SKM-1 treated with dmso at 0.1 percent for 144 hours (cell line): ENCODE measurements at regions not wholly inside any gene's neighbourhood (a gene's known extent, or its start where the extent isn't known, plus 50 kb on each side); places are given as distances from the start of the nearest gene placed in this dataset.

Source experiments
- DNase-seq: peaks from one replicate; lab custom pipeline; 2025; ENCODE audit not compliant: unreplicated experiment; lab: John Stamatoyannopoulos, UW

DNA sequence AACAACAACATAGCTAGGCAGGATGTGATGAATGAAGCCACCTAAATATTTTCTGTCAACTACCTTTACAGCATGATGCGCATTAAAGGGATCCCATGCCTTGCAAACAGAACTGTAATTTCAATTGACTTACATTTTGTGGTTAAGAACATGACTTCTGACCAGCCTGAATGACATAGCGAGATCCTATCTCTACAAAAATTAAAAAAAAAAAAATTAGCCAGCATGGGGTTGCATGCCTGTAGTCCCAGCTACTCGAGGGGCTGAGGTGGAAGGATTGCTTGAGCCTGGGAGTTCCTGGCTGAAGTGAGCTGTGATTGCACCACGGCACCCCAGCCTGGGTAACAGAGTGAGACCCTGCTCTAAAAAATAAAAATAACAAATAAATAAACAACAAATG lies 680.6 kb downstream of the IQCM start:
- DNase-seq = no peak

DNA sequence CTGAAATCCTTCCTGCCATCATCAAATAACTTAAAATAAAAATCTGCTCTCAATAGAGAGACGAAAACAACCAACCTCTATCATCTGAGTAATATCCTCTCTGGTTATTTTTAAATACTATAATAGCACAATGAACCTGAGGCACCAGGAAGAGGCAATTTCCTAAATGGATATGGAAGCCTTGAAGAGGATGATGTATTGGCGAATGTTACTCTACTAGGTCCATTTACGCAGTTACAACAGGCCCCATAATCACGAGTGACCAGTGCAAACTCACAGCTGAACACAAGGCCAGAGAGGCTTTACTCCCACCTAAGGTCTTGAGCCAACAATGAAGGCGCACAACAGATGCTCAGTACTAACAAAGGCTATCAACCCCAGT lies 678.8 kb upstream of the NR3C2 start:
- no peak for DNase-seq

DNA sequence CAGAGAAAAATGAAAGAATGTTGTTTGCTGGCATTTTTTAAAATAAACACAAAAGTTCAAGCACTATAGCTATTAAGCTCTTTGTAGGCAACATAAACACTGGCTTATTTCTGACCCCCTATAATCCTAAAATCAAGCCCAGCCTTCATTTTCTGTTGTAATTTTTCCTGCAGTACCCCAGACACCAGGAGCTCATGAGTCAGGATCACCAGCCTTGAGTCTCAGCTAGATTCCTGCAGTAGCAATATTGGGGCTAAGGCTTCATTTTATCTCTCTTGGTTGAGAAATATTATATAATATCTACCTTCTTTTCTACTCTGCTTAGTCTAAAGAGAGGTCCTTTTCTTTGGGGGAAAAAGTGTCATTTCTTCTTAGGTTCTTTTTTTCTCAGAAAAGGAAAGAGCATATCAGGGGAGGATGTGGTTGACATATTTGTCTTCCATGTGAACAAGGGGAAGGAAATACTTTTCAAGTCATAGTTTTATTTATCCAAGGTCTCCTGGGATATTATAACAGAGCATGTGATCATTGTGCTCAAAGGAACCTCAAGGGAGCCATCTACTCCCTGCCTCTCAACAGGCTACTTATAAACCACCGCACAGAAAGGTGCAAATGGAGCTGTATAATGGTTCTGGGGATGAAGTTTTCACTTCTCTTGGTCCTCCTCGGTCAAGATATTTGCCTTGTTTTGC lies 678.3 kb upstream of the NR3C2 start:
- DNase-seq = no peak

DNA sequence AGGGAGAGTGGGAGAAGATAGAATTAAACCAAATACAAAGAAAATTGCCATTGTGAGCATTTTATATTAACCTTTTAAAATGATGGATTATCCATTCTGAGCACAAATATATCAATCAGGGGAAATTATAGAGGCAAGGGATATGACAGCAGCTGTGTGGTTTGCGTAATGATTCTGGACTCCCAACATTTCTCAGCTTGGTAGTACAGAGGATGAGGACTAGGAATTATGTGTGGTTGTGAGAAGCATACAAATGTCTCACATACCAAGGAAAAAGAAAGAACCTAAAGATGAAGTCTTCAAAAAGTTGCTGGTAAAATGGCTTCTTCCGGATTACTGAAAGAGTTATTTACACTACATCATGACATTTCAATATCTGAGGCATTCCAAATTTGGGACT lies 674.6 kb upstream of the NR3C2 start:
- no peak for DNase-seq

DNA sequence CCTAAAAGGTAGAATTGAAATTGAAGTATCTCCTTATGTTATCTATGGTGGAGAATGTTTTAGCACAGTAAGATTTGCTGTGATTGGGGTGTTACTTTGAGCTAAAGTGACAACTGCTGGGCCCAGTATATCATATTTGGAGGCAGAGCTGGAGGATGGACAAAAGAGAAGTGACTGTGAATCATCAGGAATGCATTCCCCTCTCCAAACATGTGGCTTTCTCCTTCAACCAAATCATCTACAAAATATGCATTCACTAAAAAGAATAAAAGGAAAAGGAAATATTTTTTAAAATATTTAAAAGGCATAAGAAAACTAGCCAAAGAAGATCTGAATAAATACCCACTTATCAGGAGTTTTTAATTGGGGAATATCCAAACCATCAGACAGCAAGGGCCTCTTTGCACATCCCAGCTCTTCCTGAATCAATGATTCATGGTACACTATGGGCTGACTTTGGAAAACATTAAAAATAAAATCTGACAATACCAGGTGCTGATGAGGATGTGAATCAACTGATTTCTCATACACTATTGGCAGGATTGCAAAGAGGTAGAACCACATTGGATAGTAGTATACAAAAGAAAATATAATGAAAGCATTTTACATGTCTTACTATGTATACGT lies 671.7 kb upstream of the NR3C2 start:
- no peak for DNase-seq

DNA sequence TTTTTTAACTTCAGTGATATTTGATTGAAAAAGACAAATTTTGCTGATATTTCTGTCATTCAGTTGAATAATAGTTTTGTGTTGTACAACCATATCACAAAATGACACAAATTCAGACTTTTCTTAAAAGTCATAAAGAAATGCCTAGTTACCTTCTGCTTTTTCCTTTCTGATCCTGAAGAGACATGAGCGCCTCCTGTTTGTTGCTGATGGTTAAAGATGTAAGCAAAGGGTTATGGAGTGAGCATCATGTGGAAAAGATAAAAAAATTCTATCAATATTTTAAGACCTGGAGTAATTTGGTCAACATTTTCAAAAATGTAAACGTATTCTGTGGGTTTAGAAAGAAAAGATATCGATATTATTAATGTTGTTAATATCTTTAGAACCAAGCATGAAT lies 669.9 kb upstream of the NR3C2 start:
- no peak for DNase-seq

DNA sequence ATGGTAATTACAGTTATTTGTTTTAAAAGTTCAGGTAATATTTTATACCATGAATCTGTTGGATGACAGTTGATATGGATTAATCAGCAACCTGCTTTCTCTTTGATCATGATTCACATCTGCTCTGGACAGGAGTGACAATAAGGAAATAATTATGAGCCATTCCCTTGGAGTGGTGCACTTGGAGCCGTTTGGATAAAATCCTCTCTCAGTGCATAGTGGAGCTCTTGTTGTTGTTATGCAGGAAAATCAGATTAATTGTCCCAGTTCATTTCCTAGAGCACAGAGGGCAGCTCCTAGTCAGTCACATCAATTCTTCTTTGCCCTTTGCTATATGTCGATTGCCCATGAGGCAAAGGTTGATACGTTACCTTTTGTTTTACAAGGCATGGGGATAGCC lies 668.3 kb upstream of the NR3C2 start:
- DNase-seq = no peak

DNA sequence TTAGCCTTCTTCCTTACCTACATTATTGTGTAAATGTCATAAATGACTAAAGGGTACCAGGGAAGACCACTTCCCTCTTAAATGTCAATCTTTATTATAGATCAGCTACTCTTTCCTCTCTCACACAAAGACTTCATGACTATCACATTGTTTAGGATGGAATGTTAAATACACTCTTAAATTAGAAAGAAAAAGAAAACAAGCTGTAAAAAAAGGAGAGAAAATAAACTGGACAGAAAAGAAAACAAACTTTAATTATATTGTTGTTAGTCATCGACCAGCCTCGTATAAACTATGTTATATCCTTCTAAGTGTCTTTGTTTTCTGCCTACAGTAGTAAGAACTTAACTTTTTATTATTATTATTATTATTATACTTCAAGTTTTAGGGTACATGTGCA lies 666.4 kb upstream of the NR3C2 start:
- DNase-seq = no peak

DNA sequence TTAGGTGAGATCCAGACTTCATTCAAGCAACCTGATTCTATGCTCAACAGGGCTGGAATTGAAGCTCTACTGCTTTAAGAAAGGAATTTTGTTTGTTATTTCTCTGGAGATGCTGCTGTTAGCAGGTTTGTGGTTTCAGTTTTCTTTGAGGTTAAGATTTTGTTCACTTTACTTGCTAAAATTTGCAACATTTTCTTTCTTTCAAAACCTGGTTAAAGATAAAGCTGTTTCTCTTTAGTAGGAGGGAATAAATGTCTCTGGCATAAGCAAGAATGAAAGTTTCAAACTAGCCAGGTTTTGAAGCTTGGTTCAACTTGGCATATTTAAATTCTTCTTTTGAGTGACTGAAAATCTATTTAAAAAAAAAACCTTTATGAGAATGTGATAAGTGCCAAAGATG lies 660.6 kb upstream of the NR3C2 start:
- no peak for DNase-seq

DNA sequence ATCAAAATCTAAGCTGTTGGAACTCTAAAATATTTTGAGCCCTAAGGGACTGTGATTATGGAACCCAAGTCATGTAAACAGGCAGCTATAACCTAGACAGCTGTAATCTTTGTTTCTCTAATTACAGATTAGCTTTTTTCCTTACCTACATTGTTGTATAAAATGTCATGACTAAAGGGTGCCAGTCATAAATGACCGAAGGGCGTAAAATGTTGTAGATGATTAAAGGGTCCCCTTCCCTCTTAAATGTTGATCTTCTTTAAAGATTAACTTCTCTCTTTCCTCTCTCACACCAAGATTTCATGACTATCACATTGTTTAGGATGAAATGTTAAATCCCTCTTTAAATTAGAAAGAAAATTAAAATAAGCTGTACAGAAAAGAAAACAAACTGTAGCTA lies 659.4 kb upstream of the NR3C2 start:
- no peak for DNase-seq

DNA sequence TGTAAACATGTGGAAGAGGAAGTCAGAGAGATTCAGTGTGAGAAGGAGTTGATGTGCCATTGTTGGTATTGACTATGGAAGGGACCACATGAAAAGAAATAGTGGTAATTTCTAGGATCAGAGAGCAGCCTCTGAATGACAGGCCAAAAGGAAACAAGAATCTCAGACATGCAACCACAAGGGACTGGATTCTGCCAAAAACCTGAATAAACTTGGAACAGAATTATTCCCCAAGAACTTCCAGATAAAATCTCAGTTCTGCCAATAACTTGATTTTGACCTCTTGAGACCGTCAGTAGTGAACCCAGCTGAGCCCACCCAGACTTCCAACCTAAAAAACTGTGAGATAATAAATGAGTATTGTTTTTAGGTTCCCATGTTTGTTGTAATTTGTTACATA lies 653.6 kb upstream of the NR3C2 start:
- no peak for DNase-seq

DNA sequence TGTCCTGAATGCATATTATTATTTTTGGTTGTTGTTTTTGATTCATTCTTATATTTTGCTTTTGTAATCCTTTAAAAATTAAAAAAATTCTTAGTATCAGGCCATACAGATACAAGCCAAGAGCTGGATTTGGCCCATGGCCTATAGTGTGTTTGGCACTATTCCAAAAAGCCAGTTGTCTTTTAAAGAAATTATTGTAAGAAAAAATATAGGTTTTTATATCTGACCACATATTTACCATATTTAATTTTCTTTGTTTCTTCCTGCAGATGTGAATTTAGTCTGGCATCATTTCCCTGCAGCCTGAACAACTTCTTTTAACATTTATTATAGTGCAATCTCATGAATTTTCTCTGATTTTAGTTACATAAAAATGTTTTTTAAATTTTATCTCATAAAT lies 652.8 kb upstream of the NR3C2 start:
- DNase-seq = no peak

DNA sequence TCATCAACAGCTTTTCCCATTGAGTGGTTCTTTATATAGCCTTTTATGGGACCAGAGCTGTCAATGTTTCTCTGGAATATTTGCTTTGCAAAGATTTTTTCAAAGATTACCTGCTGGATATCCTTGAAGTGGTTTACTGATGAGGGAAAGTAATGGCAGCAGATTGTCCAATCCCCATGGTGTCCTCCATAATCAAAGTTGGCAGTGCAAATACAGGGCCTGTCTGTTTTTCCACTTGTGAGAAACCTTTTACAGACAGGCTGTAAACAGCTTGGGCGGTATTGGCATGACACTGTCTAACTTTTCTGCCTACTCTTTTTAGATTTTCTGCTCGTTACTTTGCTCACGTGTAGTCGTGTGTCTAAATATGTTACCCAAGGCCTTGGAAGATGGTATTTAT lies 641.9 kb upstream of the NR3C2 start:
- no peak for DNase-seq

DNA sequence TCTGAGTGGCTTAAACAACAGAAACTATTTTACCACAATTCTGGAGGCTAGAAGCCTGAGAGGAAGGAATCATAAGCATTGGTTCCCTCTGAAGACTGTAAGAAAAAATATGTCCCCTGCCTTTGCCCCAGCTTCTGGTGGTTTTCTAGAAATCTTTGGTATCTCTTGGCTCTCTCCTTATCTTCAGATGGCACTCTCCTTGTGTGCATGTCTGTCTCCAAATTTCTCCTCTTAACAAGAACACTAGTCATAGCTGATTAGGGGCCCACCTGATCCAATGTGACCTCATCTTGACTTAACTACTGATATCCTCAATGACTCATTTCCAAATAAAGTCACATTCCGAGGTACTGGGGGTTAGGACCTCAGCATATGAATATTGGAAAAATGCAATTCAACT lies 635.0 kb upstream of the NR3C2 start:
- no peak for DNase-seq

DNA sequence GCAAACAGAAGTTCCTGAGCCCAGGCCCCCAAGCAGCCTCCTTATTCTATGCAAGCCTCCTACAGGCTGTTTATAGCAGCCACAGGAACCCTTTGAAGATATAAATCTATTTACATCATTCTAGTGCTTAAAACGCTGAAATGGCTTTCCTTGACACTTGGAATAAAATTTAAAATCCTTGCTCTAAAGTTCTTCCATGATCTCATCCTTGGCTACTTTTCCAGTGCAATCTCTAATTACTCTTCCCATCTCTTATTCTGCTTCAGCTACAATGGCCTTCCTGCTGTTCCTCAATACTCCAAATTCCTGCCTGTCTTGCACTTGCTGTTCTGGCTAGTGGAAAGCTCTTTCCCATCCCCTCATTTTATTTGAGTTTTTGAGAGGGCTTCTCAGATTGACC lies 634.2 kb upstream of the NR3C2 start:
- DNase-seq = no peak

DNA sequence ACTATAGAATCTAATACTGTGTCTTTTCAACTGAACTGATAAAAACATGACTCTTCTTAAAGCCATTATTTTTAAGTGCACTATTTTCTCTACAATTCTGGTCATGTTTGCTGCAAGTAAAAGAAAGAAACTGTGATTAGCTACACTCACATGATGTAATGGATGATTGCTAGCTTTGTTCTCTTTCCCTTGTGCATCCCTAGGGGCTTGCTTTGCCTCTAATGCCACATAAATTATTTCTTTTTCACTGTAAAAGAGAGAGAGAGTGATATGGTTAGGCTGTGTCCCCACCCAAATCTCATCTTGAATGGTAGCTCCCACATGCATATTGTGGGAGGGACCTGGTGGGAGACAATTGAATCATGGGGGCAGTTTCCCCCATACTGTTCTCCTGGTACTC lies 630.2 kb upstream of the NR3C2 start:
- no peak for DNase-seq

DNA sequence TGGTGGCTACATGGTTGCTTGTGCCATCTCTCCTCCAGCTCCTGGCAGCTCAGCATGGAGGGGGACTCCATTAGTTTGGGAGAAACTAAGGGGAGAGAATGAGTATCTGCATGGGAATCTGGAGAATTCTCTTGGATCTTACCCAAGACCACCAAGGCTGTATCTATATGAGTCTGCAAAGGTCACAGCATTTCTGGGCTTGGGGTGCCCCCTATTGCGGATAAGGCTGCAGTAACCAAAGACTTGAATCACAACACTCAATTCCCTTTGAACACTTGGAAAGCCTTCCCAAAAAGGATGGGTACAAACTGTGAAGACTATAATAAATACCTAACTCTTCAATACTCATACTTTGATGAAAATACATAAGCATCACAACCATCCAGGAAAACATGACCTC lies 623.5 kb upstream of the NR3C2 start:
- DNase-seq = no peak

DNA sequence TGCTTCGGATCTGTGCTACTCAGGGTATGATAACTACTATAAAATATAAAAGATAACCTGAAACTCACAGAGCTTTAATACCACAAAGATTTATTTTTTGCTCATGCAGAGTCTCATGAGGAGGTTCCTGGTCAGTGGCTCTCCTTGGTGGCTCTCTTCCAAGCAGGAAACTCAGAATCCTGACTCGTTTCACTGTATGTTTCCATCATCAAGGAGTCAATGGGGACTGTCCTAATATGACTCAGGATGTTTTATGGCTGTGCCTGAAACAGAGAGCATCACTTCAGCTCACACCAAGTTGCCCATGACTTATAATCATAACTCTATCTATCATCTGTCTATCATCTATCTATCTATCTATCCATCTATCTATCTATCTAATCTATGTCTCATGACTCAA lies 620.8 kb upstream of the NR3C2 start:
- DNase-seq = no peak

DNA sequence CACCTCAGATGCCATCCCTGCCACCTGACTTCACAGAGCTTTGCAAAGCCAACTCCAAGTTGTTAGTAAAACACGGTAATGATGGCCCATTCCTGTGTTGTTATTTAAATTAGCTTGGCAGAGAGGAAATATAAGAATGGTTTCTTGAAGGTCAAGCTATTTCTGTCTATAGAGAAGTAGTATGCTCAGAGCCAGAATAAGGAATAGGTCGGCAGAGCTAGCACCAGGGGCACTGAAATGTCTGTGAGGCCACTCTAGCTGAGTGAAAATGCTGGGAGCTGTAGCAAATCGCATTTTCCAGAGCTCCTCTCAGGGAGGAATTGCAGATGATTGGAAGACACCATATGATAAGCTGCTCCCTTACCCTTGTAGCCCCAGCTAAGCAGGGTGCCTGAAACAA lies 615.4 kb upstream of the NR3C2 start:
- DNase-seq = no peak

DNA sequence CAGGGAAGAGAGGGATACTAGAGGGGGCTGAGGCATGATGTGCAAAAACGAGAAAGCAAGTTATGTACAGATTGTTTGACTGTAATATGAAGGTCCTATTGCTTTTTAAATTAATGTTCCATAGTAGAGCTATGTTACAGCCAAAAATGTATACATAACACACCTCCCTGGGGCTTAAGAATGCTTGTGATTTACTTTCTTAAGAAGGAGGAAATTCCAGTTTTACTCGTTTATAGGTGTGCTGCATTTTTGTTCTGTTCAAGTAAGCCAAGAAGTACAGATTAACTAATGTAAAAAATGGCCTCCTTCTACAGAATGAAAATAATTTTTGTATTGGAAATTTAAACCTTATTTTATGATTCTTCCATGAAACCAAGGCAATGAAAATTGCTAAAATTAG lies 614.4 kb upstream of the NR3C2 start:
- DNase-seq = no peak

DNA sequence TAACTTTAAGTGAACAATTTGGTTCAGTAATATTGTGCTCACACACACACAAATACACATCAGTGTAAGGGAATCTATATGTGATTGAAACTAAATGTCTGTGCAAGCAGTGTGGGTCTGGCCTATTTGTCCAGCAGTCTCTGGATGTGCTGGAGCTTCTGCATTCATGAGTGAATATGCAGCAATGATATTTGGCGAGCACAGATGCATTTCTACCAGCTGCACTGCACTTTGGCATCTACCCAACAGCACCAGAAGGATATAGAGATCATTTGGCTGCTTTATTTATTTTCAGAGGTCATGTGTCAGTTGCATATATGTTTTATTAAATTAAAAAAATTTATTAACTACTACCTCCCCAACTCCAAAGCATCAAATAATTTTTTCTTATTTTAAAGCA lies 613.4 kb upstream of the NR3C2 start:
- DNase-seq = no peak

DNA sequence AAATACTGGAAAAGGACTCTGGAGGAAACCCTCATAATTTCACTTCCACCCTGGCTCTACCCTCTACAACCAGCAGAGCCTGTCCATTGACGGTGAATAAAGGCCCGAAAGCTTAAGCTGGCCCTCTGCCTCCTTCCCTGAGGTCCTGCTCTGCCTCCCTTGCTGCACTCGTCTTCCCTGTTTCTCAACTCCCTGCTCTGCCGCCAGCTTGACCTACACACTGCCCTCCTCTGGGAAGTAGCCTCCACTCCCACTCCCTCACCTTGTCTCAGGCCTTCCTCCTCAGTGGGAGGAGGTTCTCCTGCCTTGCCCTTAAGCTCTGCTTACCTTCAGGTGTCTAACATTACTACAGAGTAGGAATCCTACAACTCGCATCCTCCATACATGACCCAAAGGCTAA lies 608.6 kb upstream of the NR3C2 start:
- DNase-seq = no peak

DNA sequence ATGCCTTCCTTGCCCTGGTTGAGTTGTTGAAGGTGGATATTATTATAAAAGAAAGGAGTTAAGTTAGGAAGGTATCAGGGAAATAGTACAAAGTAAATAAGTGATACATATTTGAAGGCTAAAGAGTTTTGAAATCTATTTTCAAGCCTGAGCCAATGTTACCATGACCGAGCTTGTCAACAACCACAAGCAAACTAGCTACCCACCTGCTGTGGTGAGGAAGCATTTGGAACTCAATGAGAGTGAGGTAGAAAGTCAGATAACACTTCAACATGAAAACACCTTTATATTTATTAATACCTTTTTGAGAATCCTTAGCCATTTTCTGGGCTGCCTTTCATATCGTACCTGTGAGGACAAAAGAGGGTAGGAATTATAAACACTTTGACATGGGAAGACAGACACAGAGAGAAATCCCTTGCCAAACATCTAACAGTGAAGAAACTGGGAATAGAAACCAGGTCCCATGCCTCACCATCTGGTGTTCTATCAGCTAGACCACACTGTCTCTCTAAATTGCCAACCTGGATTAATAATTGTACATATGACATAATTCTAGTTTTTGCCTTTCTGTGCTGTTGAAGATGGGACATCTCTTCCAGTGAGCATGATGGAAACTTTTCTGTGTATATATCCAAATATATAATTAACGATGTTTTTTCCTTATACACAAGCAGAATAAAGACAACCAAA lies 606.4 kb upstream of the NR3C2 start:
- DNase-seq = no peak
